Hematopoietic multipotent progenitor cell (in vitro differentiated cells): ENCODE measurements at regions not wholly inside any gene's neighbourhood (a gene's known extent, or its start where the extent isn't known, plus 50 kb on each side); places are given as distances from the start of the nearest gene placed in this dataset.

ENCODE experiments used
- DNase-seq, 3 donors: peaks; one replicate each; pipeline ENCODE4 v3.0.0-alpha.2; 2011 to 2015; ENCODE audit warnings: low read depth in 2 of 3, low spot score in 2 of 3

GRCh38 chr5:135641319-135641718, 62.5 kb upstream of the CXCL14 start:
- DNase-seq: no peak

GRCh38 chr5:135635451-135635850, 56.7 kb upstream of the CXCL14 start:
- no peak for DNase-seq

- DNase-seq: no peak
Measured at GRCh38 chr5:135632798-135633197, 54.0 kb upstream of the CXCL14 start.

- DNase-seq: no peak
Measured at GRCh38 chr5:135631391-135631790, 52.6 kb upstream of the CXCL14 start.

- no peak for DNase-seq
Measured at GRCh38 chr5:135629666-135630065, 50.9 kb upstream of the CXCL14 start.

GRCh38 chr5:135628771-135629563, 50.2 kb upstream of the CXCL14 start:
- DNase-seq: no peak
